HL-60 (cell line): ENCODE measurements at regions not wholly inside any gene's neighbourhood (a gene's known extent, or its start where the extent isn't known, plus 50 kb on each side); places are given as distances from the start of the nearest gene placed in this dataset.

Source experiments
- POLR2AphosphoS5 ChIP-seq: IDR thresholded peaks from 2 replicates; pipeline ENCODE4 v1.6.1; 2012; ENCODE audit warnings: low read depth
- TF ChIP-seq, protein P1 (sequence below): IDR thresholded peaks from one replicate; pipeline ENCODE4 v1.5.1; 2011; ENCODE audit warnings: low read length, control low read depth, inconsistent platforms; ENCODE audit not compliant: insufficient read depth

DNA sequence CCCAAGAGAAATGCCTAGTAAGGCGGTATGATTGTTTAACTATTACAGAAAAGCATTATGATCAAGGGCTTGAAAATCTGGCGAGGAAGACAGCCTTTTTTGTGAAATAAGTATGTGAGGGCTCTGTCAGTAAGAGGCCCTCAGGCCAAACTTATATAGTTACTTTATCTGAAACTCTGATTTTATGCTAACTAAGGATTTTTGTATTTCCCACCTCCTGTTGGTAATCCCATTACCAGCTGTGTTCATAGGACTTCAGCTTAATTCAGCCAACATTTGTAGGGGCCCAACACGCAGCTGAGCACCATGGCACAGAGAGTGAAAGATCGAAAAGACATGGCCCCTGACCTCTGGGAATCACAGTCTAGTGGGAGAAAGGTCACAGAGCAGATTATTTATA lies 318.3 kb upstream of the WWC1 start:
- TF ChIP-seq, protein P1, sequence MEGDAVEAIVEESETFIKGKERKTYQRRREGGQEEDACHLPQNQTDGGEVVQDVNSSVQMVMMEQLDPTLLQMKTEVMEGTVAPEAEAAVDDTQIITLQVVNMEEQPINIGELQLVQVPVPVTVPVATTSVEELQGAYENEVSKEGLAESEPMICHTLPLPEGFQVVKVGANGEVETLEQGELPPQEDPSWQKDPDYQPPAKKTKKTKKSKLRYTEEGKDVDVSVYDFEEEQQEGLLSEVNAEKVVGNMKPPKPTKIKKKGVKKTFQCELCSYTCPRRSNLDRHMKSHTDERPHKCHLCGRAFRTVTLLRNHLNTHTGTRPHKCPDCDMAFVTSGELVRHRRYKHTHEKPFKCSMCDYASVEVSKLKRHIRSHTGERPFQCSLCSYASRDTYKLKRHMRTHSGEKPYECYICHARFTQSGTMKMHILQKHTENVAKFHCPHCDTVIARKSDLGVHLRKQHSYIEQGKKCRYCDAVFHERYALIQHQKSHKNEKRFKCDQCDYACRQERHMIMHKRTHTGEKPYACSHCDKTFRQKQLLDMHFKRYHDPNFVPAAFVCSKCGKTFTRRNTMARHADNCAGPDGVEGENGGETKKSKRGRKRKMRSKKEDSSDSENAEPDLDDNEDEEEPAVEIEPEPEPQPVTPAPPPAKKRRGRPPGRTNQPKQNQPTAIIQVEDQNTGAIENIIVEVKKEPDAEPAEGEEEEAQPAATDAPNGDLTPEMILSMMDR, result no peak
- TF ChIP-seq POLR2AphosphoS5, result no peak
